NCI-H510A treated with DMSO at 0.1 percent for 48 hours (cell line): ENCODE measurements at regions not wholly inside any gene's neighbourhood (a gene's known extent, or its start where the extent isn't known, plus 50 kb on each side); places are given as distances from the start of the nearest gene placed in this dataset.
"Not testable (repeated sequence)": the region's sequence is repeated elsewhere in the genome, so short reads cannot be mapped to it uniquely, and the experiment has no call there.

Source experiments
- DNase-seq: peaks from one replicate; lab custom pipeline; 2025; lab: John Stamatoyannopoulos, UW

DNA sequence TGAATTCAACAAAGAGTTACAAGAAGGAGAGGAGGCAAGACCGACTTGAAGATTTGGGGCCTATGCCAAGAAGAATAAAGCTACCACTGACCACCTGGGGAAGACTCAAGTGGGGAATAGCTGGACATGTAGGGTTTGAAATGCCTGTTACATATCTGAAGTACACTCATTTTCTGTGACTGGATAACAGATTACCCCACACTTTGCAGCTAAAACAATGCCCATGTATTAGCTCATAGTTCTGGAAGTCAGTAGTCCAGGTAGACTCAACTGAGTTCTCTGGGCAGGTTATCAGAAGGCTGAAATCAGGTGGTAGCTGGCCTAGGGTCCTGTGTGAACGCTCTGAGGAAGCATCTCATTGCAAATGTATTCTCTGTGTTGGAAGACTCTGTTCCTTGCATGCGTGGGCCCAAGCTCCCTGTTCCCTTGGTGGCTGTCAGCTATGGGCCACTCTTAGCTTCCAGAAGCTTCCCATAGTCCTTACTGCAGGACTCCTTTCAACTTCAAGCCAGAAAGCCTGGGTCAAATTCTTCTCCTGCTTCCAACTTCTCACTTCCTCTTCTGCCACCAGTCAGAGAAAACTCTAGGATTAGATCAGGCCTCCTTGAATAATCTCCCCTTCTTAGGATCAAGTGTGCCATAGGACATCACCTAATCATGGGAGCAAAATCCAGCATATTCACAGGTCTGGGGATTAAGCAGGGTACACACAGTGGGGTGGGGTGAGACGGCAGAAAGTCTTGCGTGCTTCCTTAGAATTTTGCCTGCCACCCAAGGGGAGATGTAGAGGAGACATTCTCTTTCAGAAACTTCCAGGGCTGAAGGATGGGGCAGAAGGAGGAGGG is 187.8 kb downstream of the SHQ1 start:
- no peak for DNase-seq

DNA sequence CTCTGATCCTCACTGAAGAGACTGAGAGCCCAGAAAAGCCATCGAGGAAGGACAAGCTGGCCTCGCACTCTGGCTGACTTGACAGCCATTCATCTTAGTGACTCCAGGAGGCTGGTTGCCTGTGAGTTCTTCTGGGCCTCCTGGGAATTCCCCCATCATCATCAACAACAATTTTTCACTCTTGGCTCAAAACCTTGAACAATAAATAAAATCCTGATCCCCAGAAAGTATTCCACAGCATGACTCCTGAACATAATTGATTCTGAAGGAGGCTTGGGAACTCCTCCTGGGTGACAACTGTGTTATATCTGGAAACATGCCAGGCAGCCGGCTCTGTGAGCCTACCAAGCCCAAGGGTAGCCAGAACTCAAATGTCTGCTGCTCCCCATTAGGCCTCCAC is 188.6 kb downstream of the SHQ1 start:
- no peak for DNase-seq

DNA sequence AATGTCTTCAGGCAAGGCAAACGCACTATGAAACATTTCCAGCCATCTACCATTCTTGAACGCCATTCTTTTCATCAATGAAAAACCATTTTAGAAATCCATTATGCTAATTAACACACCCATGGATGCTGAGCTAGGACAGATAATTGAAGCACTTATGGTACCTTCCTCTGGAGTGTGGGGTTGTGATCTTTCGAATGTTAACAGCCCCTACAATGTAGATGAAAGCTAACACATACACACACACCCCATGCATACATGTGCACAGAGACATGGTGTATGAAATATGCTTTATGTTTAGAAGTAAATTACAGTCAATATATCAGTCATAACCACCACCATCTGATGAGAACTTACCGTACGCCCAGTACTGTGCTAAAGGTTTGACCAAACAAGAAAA is 189.1 kb downstream of the SHQ1 start:
- DNase-seq, result no peak

DNA sequence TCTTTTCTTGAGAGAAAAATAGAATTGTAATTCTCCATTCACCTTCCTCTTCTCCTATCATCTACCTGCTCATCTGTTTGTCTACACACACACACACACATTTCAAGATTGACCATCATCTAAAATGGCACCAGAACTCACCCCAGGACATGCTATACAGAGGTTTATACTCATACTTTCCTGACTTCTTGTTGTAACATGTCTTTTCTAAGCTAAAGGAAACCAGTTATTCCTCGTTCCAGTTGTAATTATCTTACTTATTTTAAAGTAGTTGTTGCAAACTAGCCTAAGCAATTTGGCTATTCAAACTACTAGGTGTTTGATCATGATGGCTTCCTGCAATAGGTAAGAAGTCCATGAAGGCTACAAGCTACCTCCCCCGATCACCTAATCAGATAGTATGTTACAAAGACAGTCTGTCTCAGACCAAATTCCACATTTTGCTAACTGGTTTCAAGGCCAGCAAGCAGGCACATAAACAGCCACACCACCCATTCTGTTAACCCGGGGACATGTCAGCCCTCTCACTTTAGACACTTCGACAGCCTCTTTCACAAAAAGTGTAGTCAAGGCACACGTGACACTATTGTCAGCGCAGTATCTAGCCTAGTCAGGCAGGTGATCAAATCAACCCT is 189.7 kb downstream of the SHQ1 start:
- DNase-seq, result no peak

DNA sequence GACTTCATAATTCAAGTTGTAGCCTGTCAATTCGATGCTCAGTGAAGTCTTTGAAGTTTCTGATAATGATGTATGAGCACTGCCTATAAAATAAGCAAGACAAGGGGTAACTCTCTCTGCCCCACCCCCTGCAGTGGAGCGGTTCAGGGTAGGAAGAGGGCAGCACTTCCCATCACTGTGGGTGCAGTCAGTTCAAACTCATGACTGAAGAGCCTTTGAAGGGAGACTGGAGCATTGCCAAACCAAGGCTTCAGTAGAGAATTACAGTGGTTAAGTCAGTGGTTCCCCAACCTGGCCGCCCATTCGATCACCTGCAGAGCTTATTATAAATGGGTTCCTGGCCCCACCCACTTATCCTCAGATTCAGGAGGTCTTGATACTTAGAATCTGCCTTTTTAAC is 190.6 kb downstream of the SHQ1 start:
- peak; percentile 54 for DNase-seq

DNA sequence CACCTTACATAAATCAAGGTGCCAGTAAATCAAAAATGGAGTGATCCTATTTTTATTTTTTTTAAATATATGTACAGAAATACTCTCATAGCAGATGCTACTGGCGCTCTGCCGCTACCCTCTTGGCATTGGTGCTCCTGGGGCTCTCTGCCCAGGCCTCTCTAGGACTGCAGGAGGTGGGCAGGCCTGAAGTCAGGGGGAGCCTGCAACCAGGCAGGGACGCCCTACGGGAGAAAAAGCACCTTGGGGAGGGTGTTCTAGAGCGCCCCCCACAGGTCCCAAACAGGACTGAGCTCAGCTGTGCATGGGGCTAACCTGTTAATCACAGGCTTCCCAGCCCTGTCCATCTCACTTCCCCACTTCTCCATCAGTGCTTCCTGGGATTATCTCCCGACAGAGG is 192.5 kb downstream of the SHQ1 start:
- no peak for DNase-seq

DNA sequence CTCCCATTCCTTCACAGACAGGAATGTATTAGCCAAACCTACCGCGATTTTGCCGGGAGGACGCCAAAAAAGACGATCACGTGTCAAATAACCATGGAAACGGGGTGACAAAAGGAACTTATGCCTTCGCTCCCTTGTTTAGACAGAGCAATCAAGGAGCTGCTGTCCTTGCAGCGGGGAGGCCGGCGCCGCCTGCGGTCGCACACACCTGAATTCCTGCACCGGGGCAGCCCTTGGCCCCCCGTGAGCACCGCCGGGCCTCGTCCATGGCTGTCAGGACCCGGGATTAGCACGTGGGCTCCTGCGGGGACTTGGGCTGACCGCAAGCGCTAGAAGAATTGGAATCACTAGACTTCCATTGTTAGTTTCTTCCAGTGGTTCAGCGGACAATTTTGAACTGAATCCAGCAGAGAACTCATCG is 193.1 kb downstream of the SHQ1 start:
- DNase-seq, result no peak

DNA sequence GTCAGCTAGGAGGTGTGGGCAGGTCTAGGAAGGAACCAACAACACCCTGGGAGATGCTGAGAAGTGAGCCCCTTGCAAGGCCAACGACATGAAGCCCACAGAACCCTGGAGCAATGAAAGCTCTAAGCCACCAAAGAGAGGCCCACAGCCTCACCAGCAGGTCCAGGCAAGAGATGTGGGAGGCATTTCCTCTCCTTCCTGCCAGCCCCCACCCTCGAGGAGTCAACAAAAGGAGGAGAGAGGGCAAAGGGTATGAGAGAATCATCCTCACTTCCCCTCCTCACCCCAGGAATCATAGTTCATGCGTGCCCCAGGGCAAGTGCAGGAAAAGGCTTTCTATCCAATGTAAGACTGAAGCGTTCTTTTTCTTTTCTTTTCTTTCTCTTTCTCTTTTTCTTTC is 195.8 kb downstream of the SHQ1 start:
- no peak for DNase-seq

DNA sequence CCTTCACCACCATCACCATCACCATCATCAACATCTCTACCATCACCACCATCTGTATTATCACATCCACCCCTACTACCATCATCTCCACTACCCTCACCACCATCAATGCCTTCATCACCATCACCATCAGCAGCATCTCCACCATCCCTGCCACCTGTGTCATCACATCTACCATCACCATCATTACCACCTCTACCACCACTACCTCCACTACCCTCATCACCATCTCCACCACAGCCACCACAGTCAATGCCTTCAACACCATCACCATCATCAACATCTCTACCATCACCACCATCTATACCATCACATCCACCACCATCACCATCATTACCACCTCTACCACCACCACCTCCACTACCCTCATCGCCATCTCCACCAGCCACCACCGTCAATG is 196.7 kb downstream of the SHQ1 start:
- no peak for DNase-seq

DNA sequence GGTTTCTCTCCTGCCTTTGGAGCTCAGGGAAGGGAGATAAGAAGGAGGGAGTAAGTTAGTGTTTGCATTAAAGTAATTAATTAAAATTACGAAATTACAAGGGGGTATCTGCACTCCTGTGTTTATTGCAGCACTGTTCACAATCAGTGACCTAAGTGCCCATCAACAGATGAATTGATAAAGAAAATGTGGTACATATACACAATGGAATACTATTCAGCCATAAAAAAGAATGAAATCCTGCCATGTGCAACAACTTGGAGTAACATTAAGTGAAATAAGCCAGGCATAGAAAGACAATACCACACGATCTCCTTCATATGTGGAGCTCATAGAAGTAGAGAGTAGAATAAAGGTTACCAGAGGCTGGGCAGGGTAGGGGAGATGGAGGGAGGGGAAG is 202.0 kb downstream of the SHQ1 start:
- DNase-seq, result no peak

DNA sequence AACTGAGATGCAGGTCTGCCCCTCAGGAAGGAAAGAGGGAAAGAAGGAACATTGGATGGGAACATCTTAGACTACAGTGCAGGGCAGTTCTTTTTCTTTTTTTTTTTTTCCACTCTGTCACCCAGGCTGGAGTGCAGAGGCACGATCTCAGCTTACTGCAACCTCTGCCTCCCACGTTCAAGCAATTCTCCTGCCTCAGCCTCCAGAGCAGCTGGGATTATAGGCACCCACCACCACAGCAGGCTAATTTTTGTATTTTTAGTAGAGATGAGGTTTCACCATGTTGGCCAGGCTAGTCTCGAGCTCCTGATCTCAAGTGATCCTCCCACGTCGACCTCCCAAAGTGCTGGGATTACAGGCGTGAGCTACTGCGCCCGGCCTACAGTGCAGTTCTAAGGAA is 204.6 kb downstream of the SHQ1 start:
- not testable (repeated sequence) for DNase-seq

DNA sequence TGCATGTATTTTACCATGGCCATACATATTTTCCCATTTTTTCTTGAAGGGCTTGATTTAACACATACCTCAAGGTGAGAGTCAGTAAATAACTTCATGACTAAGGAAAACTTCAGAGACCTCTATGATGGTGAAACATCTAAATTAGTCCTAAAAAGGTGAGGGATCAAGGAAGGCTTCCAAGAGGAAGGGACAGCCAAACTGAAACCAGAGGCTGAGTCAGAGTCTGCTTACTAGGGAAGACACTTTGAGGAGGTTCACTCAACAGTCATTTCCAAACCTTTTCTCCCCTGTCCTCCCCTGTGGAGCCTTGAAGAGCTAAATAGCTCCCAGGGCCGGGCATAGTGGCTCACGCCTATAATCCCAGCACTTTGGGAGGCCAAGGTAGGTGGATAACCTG is 206.6 kb downstream of the SHQ1 start:
- no peak for DNase-seq

DNA sequence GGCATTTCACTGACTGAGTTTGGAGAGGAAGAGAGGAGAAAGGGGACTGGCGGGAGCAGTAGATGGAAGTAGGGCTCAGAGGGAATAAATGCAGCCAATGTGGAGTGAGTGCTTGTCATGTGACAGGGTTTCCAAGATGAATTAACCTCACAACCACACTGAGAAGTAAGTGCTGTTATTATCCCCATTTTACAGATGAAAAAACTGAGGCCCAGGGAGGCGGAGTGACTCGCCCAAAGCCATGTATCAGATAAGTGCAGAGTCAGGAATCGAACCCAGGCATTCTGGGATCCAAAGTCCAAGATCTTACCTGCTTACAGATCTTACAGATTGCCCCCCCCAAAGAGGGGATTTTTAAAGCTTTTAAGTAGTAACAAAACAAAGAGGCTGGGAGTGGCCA is 207.2 kb downstream of the SHQ1 start:
- no peak for DNase-seq

DNA sequence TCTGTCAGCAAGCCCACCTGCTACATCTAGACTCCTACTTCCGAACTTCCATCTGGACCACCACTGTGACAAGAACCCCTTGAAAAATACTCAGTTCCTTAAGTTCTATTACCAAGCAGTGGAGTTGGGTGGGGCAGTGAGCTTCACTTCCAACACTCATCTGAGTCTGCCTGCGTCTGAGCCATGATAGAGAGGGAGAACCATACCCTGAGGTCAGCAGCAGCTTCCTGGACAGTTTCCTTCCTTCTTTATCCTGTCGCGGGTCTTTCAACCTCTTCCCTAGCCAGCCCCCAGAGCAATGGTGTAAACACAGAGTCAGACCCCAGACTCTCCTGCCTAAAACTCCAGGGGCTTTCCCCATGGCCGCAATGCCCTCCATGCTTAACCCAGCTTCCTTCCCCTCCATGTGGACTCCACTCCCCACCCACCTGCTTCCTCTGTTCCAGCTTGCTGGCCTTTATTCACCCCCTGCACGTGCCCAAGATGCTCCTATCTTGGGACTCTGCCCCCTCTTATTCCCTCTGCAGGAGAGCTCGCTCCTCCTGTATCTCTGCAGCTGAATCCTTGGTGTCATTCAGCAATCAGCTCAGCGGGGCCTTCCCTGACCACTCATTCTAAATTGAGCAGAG is 211.2 kb downstream of the SHQ1 start:
- DNase-seq, result no peak

DNA sequence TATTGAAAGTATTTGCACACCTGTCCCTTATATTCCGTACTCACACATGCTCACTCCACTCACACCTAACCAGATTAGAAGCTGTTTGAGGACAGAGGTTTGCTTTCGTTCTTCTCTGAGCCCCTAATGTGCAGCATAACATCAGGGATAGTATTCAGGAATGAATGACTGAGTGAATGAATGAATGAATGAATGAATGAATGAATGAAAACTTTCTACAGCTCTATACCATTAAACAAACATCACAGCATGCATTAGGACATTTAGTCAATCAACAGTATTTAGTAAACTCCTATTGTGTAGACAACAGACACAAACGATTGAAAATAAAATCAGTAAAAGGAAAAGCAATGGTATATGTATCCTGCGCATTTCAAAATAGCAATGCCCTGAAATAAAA is 212.7 kb downstream of the SHQ1 start:
- DNase-seq, result no peak

DNA sequence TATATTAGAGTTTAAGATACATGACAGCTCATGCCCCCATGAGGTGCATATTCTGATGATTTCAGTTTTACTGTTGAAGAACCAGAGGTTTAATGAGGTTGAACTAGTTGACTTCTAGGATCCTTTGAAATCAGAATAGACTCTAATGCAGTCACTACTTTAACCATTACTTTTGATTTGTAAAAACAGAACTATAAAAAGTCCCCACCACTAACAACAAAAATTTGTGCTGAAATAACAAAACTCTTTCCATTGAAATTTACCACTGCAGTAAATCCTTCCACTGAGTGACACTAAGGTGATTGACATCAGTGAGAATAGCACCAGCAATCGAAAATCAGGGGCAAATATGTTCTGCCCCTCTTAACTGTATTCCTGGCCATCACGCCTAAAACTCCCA is 214.1 kb downstream of the SHQ1 start:
- DNase-seq, result no peak

DNA sequence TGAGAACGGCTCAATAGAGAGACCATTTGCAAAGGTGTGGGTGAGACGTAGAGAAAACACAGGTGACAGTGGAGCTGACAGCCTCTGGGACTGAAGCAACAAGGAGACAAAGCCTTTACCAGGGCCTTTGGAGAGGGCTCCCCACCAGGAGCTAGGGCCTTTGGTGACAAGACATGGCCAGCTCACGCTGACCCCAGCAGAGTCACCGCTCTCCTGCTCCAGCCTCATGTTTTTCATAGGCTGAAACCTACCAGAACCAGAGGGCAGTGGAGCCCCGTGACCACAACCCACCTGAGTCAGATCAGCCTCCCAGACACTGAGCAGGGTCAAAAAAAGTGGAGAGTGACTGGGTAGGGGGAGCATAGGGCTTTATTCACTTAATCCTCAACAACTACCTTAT is 214.7 kb downstream of the SHQ1 start:
- no peak for DNase-seq

DNA sequence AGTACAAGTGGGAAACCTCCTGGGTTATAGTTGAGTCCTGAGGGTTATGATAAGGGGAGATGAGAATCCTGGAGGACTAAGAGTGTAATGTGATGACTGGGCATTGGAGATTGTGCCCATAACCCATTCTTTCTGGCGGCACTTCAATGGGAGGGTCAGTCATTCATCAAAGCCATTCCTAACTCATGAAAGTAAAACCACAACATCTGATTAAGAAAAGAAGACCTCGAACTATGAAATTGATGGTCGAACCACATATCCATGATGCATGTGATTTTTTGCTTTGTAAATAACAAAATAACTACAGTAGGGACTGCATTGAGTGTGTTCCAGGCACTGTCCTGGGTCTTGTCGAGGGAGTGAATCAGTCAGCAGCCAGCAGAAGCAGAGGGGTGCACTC is 215.1 kb downstream of the SHQ1 start:
- DNase-seq, result no peak

DNA sequence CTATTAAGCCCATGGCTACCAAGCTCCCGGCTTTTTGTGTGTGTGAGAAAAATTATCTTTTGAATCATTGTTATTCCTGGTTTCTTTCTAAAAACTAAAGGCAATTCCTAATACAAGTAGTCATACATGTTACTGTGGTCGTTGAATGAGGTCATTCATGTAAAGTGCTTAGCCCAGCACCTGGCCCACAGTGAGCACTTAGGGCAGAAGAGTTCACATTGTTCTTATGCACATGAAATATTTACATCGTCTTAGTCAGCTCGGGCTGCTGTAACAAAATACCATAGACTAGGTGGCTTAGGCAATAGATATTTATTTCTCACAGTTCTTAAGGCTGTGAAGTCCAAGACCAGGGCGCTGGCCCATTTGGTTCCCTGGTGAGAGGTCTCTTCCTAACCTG is 216.1 kb downstream of the SHQ1 start:
- no peak for DNase-seq

DNA sequence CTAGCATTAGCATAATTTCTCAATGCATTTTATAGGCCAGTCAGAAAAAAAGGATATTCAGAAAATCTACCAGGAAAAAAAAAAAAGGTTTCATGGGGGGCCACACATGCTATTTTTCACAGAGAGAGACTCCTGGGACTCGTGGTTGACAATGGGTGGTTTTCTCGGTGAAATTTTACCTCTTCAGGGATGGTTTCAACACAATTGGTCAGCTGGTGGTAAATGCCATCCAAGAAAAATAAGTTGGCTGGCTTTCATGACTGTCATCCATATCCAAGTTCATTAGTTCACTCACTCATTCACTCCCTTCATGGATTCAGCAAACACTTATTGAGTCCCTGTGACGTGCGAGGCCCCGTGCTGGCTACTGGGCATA is 217.3 kb downstream of the SHQ1 start:
- no peak for DNase-seq

DNA sequence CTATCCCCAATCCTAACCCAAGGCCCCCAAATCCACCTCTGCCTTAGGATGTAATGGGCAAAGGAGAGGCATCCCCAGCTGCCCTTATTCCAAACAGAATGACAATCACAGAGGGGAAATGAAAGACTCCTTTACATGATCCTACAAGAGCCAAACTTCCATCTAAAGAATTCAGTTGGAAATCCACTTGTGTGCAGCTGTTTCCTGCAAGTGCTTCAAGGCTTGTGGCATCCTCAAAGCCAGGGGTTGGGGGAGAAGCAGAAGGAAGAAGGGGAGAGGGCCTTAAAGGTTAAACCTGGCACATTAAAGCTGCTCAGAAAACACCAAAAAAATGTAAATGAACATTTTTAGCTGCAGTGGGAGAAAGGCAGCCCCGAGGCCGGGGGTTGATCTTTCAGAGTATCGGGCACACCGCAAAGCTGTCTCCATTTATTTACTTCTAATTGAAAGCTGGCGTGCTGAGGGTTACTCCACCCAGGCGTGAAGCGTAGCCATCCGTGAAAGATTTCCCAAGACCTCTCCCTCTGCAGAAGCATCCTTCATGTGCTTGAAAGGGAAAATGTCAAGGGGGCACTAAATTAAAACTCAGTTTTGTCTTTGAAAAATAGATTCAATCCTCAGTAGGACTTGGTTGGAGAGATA is 217.8 kb downstream of the SHQ1 start:
- DNase-seq, result peak; percentile 42

DNA sequence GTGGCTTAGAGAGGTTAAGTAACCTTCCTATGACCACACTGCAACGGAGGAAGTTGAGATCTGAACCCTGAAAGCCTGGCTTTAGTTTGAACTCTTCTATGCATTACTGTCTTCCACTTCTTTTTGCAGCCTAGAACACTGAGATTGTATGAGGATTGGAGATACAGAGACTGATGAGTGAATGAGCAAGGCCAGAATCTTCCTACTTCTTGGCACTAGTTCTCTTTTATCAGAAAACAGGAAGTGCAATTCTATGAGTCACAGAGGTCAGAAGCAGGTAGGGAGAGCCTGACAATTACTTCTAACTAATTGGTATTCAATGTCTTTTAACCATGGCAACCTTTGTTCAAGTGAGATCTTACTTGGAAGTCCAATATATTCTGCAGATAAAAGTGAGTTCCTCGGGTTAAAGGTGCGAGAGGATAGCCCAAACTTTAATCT is 219.0 kb downstream of the SHQ1 start:
- DNase-seq, result no peak

DNA sequence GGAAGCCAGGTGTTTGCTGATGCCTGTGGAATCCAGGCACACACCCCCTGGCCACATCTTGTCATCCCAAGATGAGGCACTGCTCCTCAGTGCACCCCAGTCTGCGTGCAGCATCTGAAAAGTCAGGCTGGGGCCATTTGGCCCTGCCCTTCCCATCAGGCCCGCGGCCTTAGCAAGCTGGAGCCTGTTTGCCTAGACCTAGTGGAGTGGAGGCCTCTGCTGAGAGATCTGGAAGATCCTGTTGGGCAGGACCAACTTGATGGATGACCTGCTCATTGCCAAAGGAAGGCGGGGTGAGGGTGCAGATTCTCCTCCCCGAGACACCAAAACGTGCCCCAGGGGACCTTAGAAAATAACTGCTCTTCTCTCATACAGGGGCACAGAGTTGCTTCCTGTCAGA is 220.2 kb downstream of the SHQ1 start:
- DNase-seq, result peak; percentile 71
